ENCODE measurements at regions not wholly inside any gene's neighbourhood (a gene's known extent, or its start where the extent isn't known, plus 50 kb on each side); places are given as distances from the start of the nearest gene placed in this dataset.

DNA sequence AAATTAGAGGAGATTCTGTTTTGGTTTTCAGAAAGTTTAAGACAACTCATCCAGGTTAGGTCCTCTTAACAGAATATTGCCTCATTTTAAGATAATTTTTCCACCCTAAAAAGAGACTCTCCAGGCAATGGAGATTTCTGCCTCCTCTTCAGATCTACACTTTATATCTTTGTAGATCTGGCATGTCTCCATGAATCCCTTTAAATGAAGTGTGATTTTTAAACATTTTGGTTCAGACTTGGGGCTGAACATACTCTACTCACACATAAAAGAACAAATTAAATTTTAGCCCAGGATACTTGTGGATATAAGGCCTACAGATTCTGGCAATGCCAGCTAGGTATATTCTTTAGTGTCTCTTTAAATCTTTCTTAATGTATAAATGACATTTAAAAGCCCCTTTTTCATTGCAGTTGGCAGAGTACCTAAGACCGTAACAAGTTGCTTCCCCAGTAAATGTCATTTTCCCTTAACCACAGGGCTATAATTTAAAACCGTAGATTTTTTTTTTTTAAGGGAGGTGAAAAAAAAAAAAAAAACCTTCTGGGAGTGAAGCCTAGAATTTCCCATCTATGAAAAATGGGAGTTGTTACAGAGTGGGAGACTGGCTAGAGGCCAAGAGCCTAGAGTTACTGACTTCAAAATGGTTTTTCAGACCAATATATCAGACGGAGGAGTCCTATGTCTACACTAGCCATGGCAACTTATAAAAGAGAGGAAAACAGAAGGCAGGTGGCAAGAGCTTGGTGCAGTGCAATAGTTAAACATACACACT is 207.8 kb upstream of the TARS1 start:
- DNase-seq (ENCODE audit: low read depth) = no peak

GRCh38 chr5:33235304-33235703 is 205.5 kb upstream of the TARS1 start:
- TF ChIP-seq, protein P1, sequence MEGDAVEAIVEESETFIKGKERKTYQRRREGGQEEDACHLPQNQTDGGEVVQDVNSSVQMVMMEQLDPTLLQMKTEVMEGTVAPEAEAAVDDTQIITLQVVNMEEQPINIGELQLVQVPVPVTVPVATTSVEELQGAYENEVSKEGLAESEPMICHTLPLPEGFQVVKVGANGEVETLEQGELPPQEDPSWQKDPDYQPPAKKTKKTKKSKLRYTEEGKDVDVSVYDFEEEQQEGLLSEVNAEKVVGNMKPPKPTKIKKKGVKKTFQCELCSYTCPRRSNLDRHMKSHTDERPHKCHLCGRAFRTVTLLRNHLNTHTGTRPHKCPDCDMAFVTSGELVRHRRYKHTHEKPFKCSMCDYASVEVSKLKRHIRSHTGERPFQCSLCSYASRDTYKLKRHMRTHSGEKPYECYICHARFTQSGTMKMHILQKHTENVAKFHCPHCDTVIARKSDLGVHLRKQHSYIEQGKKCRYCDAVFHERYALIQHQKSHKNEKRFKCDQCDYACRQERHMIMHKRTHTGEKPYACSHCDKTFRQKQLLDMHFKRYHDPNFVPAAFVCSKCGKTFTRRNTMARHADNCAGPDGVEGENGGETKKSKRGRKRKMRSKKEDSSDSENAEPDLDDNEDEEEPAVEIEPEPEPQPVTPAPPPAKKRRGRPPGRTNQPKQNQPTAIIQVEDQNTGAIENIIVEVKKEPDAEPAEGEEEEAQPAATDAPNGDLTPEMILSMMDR (IDR thresholded peaks at IDR 0.05; ENCODE audit: insufficient read depth, low read length, poor library complexity, severe bottlenecking) = no peak
- Histone ChIP-seq H3K27me3 (ENCODE audit: control insufficient read depth, insufficient read depth, low read length) (no peaks in the 10 kb centered on the region), H3K4me3 (ENCODE audit: low read depth, low read length) (no peak overlapping the region), H3K36me3 (ENCODE audit: control insufficient read depth, insufficient read depth, low read length) (no peaks in the 10 kb centered on the region)
- no peak for DNase-seq (ENCODE audit: low read depth)

More for the DNA sequence above, 207.8 kb upstream of the TARS1 start:
- Histone ChIP-seq H3K27me3 (ENCODE audit: control insufficient read depth, insufficient read depth, low read length) (no peaks in the 10 kb centered on the region), H3K36me3 (ENCODE audit: control insufficient read depth, insufficient read depth, low read length) (no peaks in the 10 kb centered on the region), H3K4me3 (ENCODE audit: low read depth, low read length) (no peak overlapping the region)
- TF ChIP-seq, protein P1 (IDR thresholded peaks at IDR 0.05; ENCODE audit: insufficient read depth, low read length, poor library complexity, severe bottlenecking) = no peak

DNA sequence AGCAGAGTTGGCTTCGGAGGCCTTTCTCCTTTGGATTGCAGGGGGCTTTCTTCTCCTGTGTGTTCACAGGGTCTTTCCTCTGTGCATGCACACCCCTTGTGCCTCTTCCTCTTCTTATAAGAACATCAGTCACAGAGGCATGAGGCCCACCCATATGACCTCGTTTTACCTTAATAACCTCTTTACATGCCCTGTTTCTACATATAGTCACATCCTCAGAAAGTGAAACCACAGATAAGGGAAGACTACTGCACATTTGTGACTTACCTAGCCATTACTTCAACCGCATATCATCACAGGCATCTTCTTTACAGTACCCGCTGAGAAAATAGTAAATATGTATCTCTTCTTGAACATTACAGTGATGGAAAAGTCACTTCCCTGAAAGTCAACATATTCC is 204.9 kb upstream of the TARS1 start:
- TF ChIP-seq, protein P1 (IDR thresholded peaks at IDR 0.05; ENCODE audit: insufficient read depth, low read length, poor library complexity, severe bottlenecking) = no peak
- no peaks in the 10 kb centered on the region for H3K36me3 ChIP-seq (ENCODE audit: control insufficient read depth, insufficient read depth, low read length)
- no peak overlapping the region for H3K4me3 ChIP-seq (ENCODE audit: low read depth, low read length)
- no peaks in the 10 kb centered on the region for H3K27me3 ChIP-seq (ENCODE audit: control insufficient read depth, insufficient read depth, low read length)
- no peak for DNase-seq (ENCODE audit: low read depth)

GRCh38 chr5:33237471-33237870 is 203.3 kb upstream of the TARS1 start:
- H3K4me3 ChIP-seq (ENCODE audit: low read depth, low read length) = no peak overlapping the region
- no peaks in the 10 kb centered on the region for H3K27me3 ChIP-seq (ENCODE audit: control insufficient read depth, insufficient read depth, low read length)
- H3K36me3 ChIP-seq (ENCODE audit: control insufficient read depth, insufficient read depth, low read length) = no peaks in the 10 kb centered on the region
- DNase-seq (ENCODE audit: low read depth) = no peak
- TF ChIP-seq, protein P1 (IDR thresholded peaks at IDR 0.05; ENCODE audit: insufficient read depth, low read length, poor library complexity, severe bottlenecking) = no peak

DNA sequence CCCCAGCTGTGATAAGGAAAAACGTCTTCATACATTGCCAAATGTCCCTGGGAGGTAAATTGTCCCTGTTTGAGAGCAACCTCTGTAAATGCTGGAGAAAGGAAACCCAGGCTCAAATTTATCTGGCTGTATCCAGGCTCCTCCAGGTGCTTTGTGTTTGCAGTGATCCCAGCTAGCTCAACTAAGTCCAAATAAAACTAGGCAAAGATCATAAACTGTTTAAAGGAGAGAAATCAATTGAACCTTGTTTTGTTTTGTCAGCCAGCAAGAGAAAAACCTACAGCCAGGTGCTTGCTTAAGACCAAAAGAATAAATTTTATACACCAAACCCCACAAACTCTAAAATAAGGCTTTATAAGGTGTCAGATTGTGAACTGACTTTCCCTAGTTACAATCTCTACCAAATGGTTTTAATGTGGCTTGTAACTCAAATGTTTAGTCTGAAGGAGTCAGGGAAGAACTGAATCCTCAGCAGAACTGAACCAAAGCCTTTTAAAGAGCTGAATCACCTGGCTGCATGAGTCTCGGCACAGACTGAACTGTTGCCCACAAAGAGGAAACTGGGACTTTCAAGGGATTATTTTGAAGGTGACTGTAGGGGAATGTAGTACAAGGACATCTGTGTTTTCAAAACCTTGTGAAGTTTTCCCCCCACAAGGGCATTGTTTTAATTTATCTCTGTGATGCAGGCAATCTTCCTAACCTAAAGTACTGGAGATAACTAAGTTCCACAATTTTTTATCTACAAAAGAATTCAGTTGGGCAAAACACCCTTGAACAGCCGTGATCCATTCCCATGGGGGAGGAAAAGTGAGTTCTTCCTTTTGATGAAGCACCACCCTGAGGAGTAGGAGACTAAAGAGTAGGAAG is 201.7 kb upstream of the TARS1 start:
- Histone ChIP-seq H3K4me3 (ENCODE audit: low read depth, low read length) (no peak overlapping the region), H3K36me3 (ENCODE audit: control insufficient read depth, insufficient read depth, low read length) (no peaks in the 10 kb centered on the region), H3K27me3 (ENCODE audit: control insufficient read depth, insufficient read depth, low read length) (no peaks in the 10 kb centered on the region)
- no peak for DNase-seq (ENCODE audit: low read depth)
- TF ChIP-seq, protein P1 (IDR thresholded peaks at IDR 0.05; ENCODE audit: insufficient read depth, low read length, poor library complexity, severe bottlenecking) = no peak

Data from kidney epithelial cell (primary cell).